ENCODE measurements at regions not wholly inside any gene's neighbourhood (a gene's known extent, or its start where the extent isn't known, plus 50 kb on each side); places are given as distances from the start of the nearest gene placed in this dataset.

DNA sequence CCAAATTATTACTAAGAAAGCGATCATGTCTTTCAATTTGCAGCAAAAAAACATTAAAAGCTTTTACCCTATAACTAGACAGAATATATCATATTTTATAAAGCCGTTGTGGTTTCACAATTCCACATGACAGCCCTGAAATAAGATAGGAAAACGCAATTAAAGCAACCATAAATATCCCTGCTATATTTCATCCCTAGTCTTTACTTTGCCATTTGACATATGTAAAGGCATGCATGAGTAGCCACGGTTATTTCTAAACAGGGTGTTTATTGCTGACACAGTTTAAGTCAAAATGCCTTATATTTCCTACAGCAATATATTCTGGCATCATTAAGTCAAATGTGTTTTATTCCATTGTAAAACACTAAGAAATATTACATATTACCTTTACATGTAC lies 239.9 kb downstream of the DSEL start:
- ATAC-seq = no peak
- in situ Hi-C loops (cut with MboI; ENCODE audit: low sequenced_read_pairs in 4 of 4) (no loop called here), intact Hi-C loops (cut with DNase I; ENCODE audit: low total_unique reads) (no loop called here)
- DNase-seq = no peak
- Histone ChIP-seq H3K4me3 (no peak overlapping the region), H3K36me3 (no peaks in the 10 kb centered on the region), H3K9me3 (no peaks in the 10 kb centered on the region), H3K27ac (no peak overlapping the region), H3K4me1 (no peaks in the 10 kb centered on the region), H3K27me3 (no peaks in the 10 kb centered on the region)
- TF ChIP-seq, protein P1, sequence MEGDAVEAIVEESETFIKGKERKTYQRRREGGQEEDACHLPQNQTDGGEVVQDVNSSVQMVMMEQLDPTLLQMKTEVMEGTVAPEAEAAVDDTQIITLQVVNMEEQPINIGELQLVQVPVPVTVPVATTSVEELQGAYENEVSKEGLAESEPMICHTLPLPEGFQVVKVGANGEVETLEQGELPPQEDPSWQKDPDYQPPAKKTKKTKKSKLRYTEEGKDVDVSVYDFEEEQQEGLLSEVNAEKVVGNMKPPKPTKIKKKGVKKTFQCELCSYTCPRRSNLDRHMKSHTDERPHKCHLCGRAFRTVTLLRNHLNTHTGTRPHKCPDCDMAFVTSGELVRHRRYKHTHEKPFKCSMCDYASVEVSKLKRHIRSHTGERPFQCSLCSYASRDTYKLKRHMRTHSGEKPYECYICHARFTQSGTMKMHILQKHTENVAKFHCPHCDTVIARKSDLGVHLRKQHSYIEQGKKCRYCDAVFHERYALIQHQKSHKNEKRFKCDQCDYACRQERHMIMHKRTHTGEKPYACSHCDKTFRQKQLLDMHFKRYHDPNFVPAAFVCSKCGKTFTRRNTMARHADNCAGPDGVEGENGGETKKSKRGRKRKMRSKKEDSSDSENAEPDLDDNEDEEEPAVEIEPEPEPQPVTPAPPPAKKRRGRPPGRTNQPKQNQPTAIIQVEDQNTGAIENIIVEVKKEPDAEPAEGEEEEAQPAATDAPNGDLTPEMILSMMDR (IDR thresholded peaks at IDR 0.05 in 4 of 5, conservative IDR thresholded peaks at IDR 0.05 in 1 of 5) = no peak
- TF ChIP-seq POLR2A (IDR thresholded peaks at IDR 0.05) = no peak

DNA sequence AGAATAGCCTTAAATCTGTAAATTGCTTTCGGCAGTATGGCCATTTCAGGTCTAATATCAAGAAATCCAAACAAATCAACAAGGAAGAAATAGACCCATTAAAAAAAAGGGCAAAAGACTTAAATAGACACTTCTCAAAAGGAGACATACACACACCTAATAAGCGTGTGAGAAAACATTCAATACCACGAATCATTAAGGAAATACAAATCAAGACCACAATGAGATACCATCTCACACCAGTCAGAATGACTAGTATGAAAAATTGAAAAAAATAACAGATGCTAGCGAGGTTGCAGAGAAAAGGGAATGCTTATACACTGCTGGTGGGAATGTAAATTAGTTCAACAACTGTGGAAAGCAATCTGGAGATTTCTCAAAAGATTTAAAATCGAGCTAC lies 243.2 kb downstream of the DSEL start:
- no peak for ATAC-seq
- intact Hi-C loops (cut with DNase I; ENCODE audit: low total_unique reads) = no loop called here
- Histone ChIP-seq H3K4me1 (no peaks in the 10 kb centered on the region), H3K9me3 (no peaks in the 10 kb centered on the region), H3K4me3 (no peak overlapping the region), H3K27ac (no peak overlapping the region), H3K36me3 (no peaks in the 10 kb centered on the region), H3K27me3 (no peaks in the 10 kb centered on the region)
- DNase-seq = no peak
- TF ChIP-seq, protein P1 (IDR thresholded peaks at IDR 0.05 in 4 of 5, conservative IDR thresholded peaks at IDR 0.05 in 1 of 5) = no peak
- no peak for TF ChIP-seq POLR2A (IDR thresholded peaks at IDR 0.05)
- in situ Hi-C loops (cut with MboI; ENCODE audit: low sequenced_read_pairs in 4 of 4) = no loop called here

DNA sequence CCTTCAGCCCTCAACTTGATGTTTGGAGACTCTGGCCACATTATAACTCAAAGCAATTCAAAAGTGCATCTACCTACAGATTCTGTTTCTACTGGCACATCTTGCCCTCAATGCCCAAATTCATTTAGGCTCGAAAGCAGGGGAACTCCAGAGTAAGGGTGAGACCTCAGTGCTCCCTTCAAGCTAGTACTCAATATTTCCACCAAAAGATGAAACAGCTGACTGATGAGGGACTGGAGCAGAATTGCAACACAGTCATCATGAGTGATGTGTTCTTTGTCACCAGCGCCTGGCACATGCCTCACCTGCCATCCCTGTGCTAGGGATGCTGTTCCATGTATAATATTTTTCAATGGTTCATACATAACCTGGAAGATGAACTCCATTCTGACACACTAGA lies 247.3 kb downstream of the DSEL start:
- Histone ChIP-seq H3K27me3 (no peaks in the 10 kb centered on the region), H3K4me1 (no peaks in the 10 kb centered on the region)

DNA sequence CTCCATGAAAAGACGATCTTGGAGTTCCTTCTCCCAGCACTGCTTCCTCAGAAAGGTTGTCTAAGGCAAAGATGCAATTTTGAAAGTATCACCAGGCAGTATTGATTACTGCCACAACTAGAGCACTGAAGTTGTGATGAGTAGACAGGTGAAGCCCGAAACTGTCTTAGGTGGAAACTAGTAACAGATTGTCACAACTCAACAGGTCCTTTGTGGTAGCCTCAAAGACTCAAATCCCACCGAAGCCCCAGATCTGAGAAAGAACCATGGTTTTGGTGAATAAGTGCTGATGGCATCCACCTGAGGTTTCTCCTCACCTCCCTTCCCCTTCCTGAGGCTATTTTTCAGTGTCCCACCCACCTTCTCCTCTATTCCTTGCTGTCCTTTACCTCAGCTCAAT lies 248.0 kb downstream of the DSEL start:
- TF ChIP-seq POLR2A (IDR thresholded peaks at IDR 0.05) = no peak
- TF ChIP-seq, protein P1 (IDR thresholded peaks at IDR 0.05 in 4 of 5, conservative IDR thresholded peaks at IDR 0.05 in 1 of 5) = no peak
- intact Hi-C loops (cut with DNase I; ENCODE audit: low total_unique reads) = no loop called here

More for the DNA sequence above, 247.3 kb downstream of the DSEL start:
- H3K9me3 ChIP-seq = no peaks in the 10 kb centered on the region
- H3K36me3 ChIP-seq = no peaks in the 10 kb centered on the region
- no peak for DNase-seq
- no peak overlapping the region for H3K4me3 ChIP-seq
- no peak for ATAC-seq
- in situ Hi-C loops (cut with MboI; ENCODE audit: low sequenced_read_pairs in 4 of 4) = no loop called here
- no peak for TF ChIP-seq POLR2A (IDR thresholded peaks at IDR 0.05)
- TF ChIP-seq, protein P1 (IDR thresholded peaks at IDR 0.05 in 4 of 5, conservative IDR thresholded peaks at IDR 0.05 in 1 of 5) = no peak
- no peak overlapping the region for H3K27ac ChIP-seq
- intact Hi-C loops (cut with DNase I; ENCODE audit: low total_unique reads) = no loop called here

More for the DNA sequence above, 248.0 kb downstream of the DSEL start:
- in situ Hi-C loops (cut with MboI; ENCODE audit: low sequenced_read_pairs in 4 of 4) = no loop called here
- DNase-seq (no peak), ATAC-seq (no peak)
- Histone ChIP-seq H3K4me1 (no peaks in the 10 kb centered on the region), H3K9me3 (no peaks in the 10 kb centered on the region), H3K4me3 (no peak overlapping the region), H3K27me3 (no peaks in the 10 kb centered on the region), H3K36me3 (no peaks in the 10 kb centered on the region), H3K27ac (no peak overlapping the region)

All from gastrocnemius medialis (tissue), 4 donors.